HepG2 (cell line): ENCODE measurements at regions not wholly inside any gene's neighbourhood (a gene's known extent, or its start where the extent isn't known, plus 50 kb on each side); places are given as distances from the start of the nearest gene placed in this dataset.

Source experiments
- ATAC-seq: fragments of 200-7000 bp; cut with Tn5 transposase; 3 replicates; pipeline ENCODE4 v1.9.1; 2020; ENCODE audit warnings: mild to moderate bottlenecking, moderate library complexity
- BruUV-seq: library from RNA; stranded (reverse); fragments of 400-500 nt; replicated peaks from 2 replicates; lab custom pipeline; 2021; lab: Mats Ljungman, UMichigan
- CTCF ChIA-PET: fragments of 300-600 bp; formaldehyde crosslinking; extraction: SDS; loops from one replicate; lab custom pipeline; 2021; ENCODE audit warnings: low total read pairs, inconsistent platforms, low intra/inter-chr PET ratio; lab: Yijun Ruan, JAX
- POLR2A ChIA-PET: fragments of 350-600 bp; sonication (Branson Sonifier 250); formaldehyde crosslinking; loops from one replicate; lab custom pipeline; 2020; ENCODE audit warnings: antibody characterized with exemption, inconsistent platforms; lab: Yijun Ruan, JAX
- DNase-seq: peaks from one replicate; pipeline ENCODE4 v3.0.0-alpha.2; 2015; ENCODE audit warnings: low spot score
- FAIRE-seq: peaks from 3 replicates; lab custom pipeline; 2011; peaks lifted over from hg19 to GRCh38; lab: Jason Lieb, UNC
- H2AFZ ChIP-seq: one replicate; pipeline ENCODE4 v1.6.1; 2011; ENCODE audit warnings: low read length, inconsistent platforms
- H3K27ac ChIP-seq: fragments of 300-600 bp; 3 replicates; pipeline ENCODE4 v1.8.0; 2011; ENCODE audit warnings: mixed run types, mild to moderate bottlenecking, mixed read lengths, low read length, inconsistent platforms; ENCODE audit not compliant: insufficient read depth; ENCODE audit errors: extremely low read length
- H3K27me3 ChIP-seq, 2 experiments: fragments of 200-600 bp in 1 of 2; 2 replicates in 1 of 2; 3 replicates in 1 of 2; pipeline versions ENCODE4 v1.6.0 to v1.8.0; 2011; ENCODE audit warnings: low read length in 2 of 2, mild to moderate bottlenecking in 2 of 2, moderate library complexity in 2 of 2, inconsistent platforms in 1 of 2; ENCODE audit not compliant: insufficient read depth in 2 of 2, control insufficient read depth in 1 of 2
- H3K36me3 ChIP-seq, 2 experiments: fragments of 200-600 bp in 1 of 2; replicated peaks in 1 of 2; 2 replicates in 1 of 2; 3 replicates in 1 of 2; pipeline versions ENCODE4 v1.5.1 to v1.8.0; 2011; ENCODE audit warnings: low read length in 2 of 2, inconsistent platforms in 1 of 2; ENCODE audit not compliant: insufficient read depth in 2 of 2, control insufficient read depth in 1 of 2
- H3K4me1 ChIP-seq: 2 replicates; pipeline ENCODE4 v1.5.1; 2012; ENCODE audit warnings: low read length, inconsistent platforms; ENCODE audit not compliant: insufficient read depth
- H3K4me2 ChIP-seq: 2 replicates; pipeline ENCODE4 v1.6.0; 2011; ENCODE audit warnings: low read depth, low read length, inconsistent platforms
- H3K4me3 ChIP-seq, 3 experiments: fragments of 200-600 bp in 1 of 3; sonication (generic), shearing (Covaris generic) in 1 of 3; replicated peaks in 1 of 3; 2 replicates each; pipeline ENCODE4 v1.5.1; 2011 to 2016; ENCODE audit warnings: low read length in 3 of 3, inconsistent platforms in 2 of 3, low read depth in 2 of 3, mild to moderate bottlenecking in 2 of 3, control low read depth in 1 of 3, mixed read lengths in 1 of 3; ENCODE audit not compliant: insufficient read depth in 1 of 3
- H3K79me2 ChIP-seq: one replicate; pipeline ENCODE4 v1.6.1; 2011; ENCODE audit warnings: low read length, inconsistent platforms; ENCODE audit not compliant: insufficient read depth
- H3K9ac ChIP-seq: 2 replicates; pipeline ENCODE4 v1.6.0; 2011; ENCODE audit warnings: mild to moderate bottlenecking, low read depth, low read length, inconsistent platforms; ENCODE audit not compliant: insufficient read depth
- H3K9me3 ChIP-seq: 2 replicates; pipeline ENCODE4 v1.5.1; 2012; ENCODE audit warnings: mild to moderate bottlenecking, low read length
- H4K20me1 ChIP-seq: 2 replicates; pipeline ENCODE4 v1.6.0; 2011; ENCODE audit warnings: inconsistent platforms, mild to moderate bottlenecking, low read length, moderate library complexity; ENCODE audit not compliant: insufficient read depth
- EHMT2 ChIP-seq: fragments of 200-600 bp; sonication (generic); IDR thresholded peaks from 2 replicates; pipeline ENCODE4 v1.7.0; 2017; ENCODE audit warnings: antibody characterized with exemption, low read depth, low read length, borderline replicate concordance
- FOXC1 ChIP-seq: sonication (generic); formaldehyde crosslinking; IDR thresholded peaks from 2 replicates; pipeline ENCODE4 v1.8.0; 2022; ENCODE audit warnings: mild to moderate bottlenecking, missing genetic modification reagents, borderline replicate concordance
- MAZ ChIP-seq, 2 experiments: sonication (generic) in 1 of 2; formaldehyde crosslinking in 1 of 2; IDR thresholded peaks; 2 replicates each; pipeline versions ENCODE4 v1.5.0 to v1.6.1; 2012 to 2020; ENCODE audit warnings: low read depth in 2 of 2, mild to moderate bottlenecking in 2 of 2, borderline replicate concordance in 1 of 2, improper control_type of control experiment in 1 of 2, low read length in 1 of 2, missing genetic modification reagents in 1 of 2, moderate library complexity in 1 of 2
- PHF8 ChIP-seq: sonication (generic); formaldehyde crosslinking; IDR thresholded peaks from 2 replicates; pipeline ENCODE4 v1.5.0; 2020; ENCODE audit warnings: missing genetic modification reagents
- RXRB ChIP-seq: IDR thresholded peaks from 2 replicates; pipeline ENCODE4 v1.6.1; 2016; ENCODE audit warnings: borderline replicate concordance, missing genetic modification reagents, missing compliant biosample characterization
- SP4 ChIP-seq: sonication (generic); formaldehyde crosslinking; IDR thresholded peaks from 2 replicates; pipeline ENCODE4 v1.8.1; 2023; ENCODE audit warnings: mild to moderate bottlenecking, missing genetic modification reagents
- ZMYM4 ChIP-seq: sonication (generic); formaldehyde crosslinking; IDR thresholded peaks from 2 replicates; pipeline ENCODE4 v1.8.1; 2023; ENCODE audit warnings: mild to moderate bottlenecking, missing genetic modification reagents
- ZNF333 ChIP-seq: sonication (generic); formaldehyde crosslinking; IDR thresholded peaks from 2 replicates; pipeline ENCODE4 v1.4.0; 2020; ENCODE audit warnings: mild to moderate bottlenecking, missing genetic modification reagents, borderline replicate concordance
- WGBS: methylation state at CpG from one replicate; pipeline ENCODE4 v1.1.6; 2017; ENCODE audit warnings: low lambda C conversion rate; 5-methylcytosine and 5-hydroxymethylcytosine counted together
- in situ Hi-C: cut with HindIII; loops from 2 replicates; pipeline ENCODE4 v1.10.0; 2017; ENCODE audit warnings: low pct_unique_long_range_greater_than_20kb; ENCODE audit not compliant: extremely low pct_ligation_motif_present
- intact Hi-C: fragments of 100-400 bp; cut with micrococcal nuclease; formaldehyde crosslinking; loops from one replicate; pipeline ENCODE4 v1.10.0; 2022; ENCODE audit not compliant: unreplicated experiment
- TF ChIP-seq, protein P1 (sequence below): sonication (generic); formaldehyde crosslinking; IDR thresholded peaks from 2 replicates; pipeline ENCODE4 v1.5.0; 2020; ENCODE audit warnings: missing genetic modification reagents
- TF ChIP-seq, protein P2 (sequence below): sonication (generic); formaldehyde crosslinking; IDR thresholded peaks from 2 replicates; pipeline ENCODE4 v1.8.1; 2023; ENCODE audit warnings: mild to moderate bottlenecking, missing genetic modification reagents

DNA sequence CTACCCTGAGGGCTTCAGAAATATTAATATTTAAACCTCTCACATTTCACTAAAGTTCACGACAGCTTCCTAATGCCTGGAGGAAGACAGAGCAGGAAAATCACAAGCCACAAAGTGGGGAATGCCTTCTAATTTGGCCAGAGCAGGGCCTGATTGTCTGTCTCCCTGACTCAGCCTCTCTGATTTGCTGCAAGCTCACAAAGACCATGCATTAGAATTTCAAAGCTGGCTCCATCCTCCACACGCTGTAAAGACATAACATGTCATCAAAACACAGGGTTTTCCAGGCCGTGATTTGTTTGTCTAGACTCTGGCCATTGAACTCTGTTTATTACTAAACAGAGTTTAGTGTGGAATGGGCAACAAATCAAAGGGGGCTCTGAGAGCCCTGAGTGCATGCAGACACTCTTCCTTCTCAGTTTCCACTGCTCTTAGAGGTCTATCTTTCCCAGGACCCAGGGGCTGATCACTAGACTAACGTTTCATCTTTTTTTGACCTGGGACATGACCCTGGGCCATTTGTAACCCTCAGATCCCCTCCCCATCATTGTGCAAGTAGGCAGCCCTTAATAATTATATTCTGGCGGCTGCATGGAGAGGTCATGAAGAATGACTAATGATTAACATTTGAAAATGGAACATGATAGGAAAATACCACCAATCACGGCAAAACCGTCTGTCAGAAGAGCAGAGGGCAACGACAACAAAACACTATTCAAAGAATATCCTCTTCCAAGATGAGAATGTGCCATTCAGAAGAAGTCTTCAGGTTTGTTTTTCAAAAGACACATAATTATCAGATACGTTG lies 140.2 kb downstream of the ENC1 start:
- CTCF ChIA-PET: no interaction called here
- Histone ChIP-seq H2AFZ (no peak overlapping the region), H4K20me1 (no peaks in the 10 kb centered on the region), H3K4me1 (peaks cover 80% of the 10 kb centered on the region), H3K9me3 (no peaks in the 10 kb centered on the region), H3K79me2 (no peaks in the 10 kb centered on the region), H3K4me3 (peak overlapping the region; percentile 43 to 50 (median 47); a peak in 5 of 6 replicates), H3K9ac (peak overlapping the region; percentile 66), H3K4me2 (peak overlapping the region; percentile 82), H3K27ac (peak overlapping the region; percentile 72), H3K36me3 (no peaks in the 10 kb centered on the region; a peak in 1 of 5 replicates), H3K27me3 (no peaks in the 10 kb centered on the region)
- TSS peak; percentile 59 for BruUV-seq
- ATAC-seq (peak; percentile 83), DNase-seq (peak; percentile 96), FAIRE-seq (peak; percentile 89)
- intact Hi-C loops: loop anchor here (1.0 to 5.0 kb wide), 3 partner anchors 82 to 140 kb away; partner anchors contain the start of gene ENC1
- in situ Hi-C loops: loop anchor here (5.0 kb wide), 2 partner anchors 37 to 137 kb away; no protein-coding TSS in a partner anchor
- POLR2A ChIA-PET: interaction anchor here (0.8 to 6.3 kb wide), 9 partner anchors 15 to 140 kb away, joined by 3 to 62 read pairs (median 3); partner anchors contain the start of gene ENC1
- under 1% methylated on average over 9 of the region's 9 CpGs for WGBS
- TF ChIP-seq ZMYM4 (peak; percentile 82), MAZ (IDR thresholded peaks at IDR 0.05; ENCODE audit: borderline replicate concordance, low read depth, low read length) (no peak), MAZ (CRISPR knock-in tag; IDR thresholded peaks at IDR 0.05; ENCODE audit: low read depth) (no peak), FOXC1 (peak; percentile 20; the same call in 1 of the 2 replicates), RXRB (CRISPR knock-in tag) (peak; percentile 88), PHF8 (CRISPR knock-in tag) (no peak; the same call in 1 of the 2 replicates), ZNF333 (CRISPR knock-in tag) (no peak), SP4 (CRISPR knock-in tag) (0 out of 2 replicates have a peak, but pooled peaks have one; percentile 33), EHMT2 (peak; percentile 64; the same call in 1 of the 2 replicates)
- TF ChIP-seq, protein P1, sequence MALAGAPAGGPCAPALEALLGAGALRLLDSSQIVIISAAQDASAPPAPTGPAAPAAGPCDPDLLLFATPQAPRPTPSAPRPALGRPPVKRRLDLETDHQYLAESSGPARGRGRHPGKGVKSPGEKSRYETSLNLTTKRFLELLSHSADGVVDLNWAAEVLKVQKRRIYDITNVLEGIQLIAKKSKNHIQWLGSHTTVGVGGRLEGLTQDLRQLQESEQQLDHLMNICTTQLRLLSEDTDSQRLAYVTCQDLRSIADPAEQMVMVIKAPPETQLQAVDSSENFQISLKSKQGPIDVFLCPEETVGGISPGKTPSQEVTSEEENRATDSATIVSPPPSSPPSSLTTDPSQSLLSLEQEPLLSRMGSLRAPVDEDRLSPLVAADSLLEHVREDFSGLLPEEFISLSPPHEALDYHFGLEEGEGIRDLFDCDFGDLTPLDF (CRISPR knock-in tag): 0 out of 2 replicates have a peak, but pooled peaks have one; percentile 26
- TF ChIP-seq, protein P2, sequence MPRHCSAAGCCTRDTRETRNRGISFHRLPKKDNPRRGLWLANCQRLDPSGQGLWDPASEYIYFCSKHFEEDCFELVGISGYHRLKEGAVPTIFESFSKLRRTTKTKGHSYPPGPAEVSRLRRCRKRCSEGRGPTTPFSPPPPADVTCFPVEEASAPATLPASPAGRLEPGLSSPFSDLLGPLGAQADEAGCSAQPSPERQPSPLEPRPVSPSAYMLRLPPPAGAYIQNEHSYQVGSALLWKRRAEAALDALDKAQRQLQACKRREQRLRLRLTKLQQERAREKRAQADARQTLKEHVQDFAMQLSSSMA: no peak
